ENCODE measurements at regions not wholly inside any gene's neighbourhood (a gene's known extent, or its start where the extent isn't known, plus 50 kb on each side); places are given as distances from the start of the nearest gene placed in this dataset.

- no peaks in the 10 kb centered on the region for H3K36me3 ChIP-seq (replicated peaks; ENCODE audit: insufficient read depth, low read depth)
- no peaks in the 10 kb centered on the region for H4K20me1 ChIP-seq (ENCODE audit: insufficient read depth, poor library complexity, severe bottlenecking)
- no peak for DNase-seq (ENCODE audit: low spot score)
- TF ChIP-seq EZH2phosphoT487 (IDR thresholded peaks at IDR 0.05; ENCODE audit: low read depth, severe bottlenecking, unreplicated experiment), result no peak
- no peak for TF ChIP-seq EZH2 (IDR thresholded peaks at IDR 0.05; ENCODE audit: borderline replicate concordance)
- no peak for TF ChIP-seq CTCF (IDR thresholded peaks at IDR 0.05; ENCODE audit: poor library complexity)
- peaks cover 9% of the 10 kb centered on the region for H3K4me1 ChIP-seq (ENCODE audit: insufficient read depth)
- no peak overlapping the region for H3K4me2 ChIP-seq
- H2AFZ ChIP-seq, result no peak overlapping the region
- H3K79me2 ChIP-seq, result no peaks in the 10 kb centered on the region
- no peak overlapping the region for H3K27ac ChIP-seq
- no peaks in the 10 kb centered on the region for H3K27me3 ChIP-seq
- no peak overlapping the region for H3K4me3 ChIP-seq
- H3K9me3 ChIP-seq (ENCODE audit: low read depth), result no peaks in the 10 kb centered on the region
- H3K9me2 ChIP-seq (replicated peaks; ENCODE audit: insufficient read depth), result no peaks in the 10 kb centered on the region
Measured at GRCh38 chr21:28113718-28114117, 879.0 kb downstream of the LTN1 start.

- Histone ChIP-seq H3K27me3 (no peaks in the 10 kb centered on the region), H3K4me1 (ENCODE audit: insufficient read depth) (peaks cover 9% of the 10 kb centered on the region), H3K36me3 (replicated peaks; ENCODE audit: insufficient read depth, low read depth) (no peaks in the 10 kb centered on the region), H3K9me3 (ENCODE audit: low read depth) (no peaks in the 10 kb centered on the region), H2AFZ (no peak overlapping the region), H3K4me3 (no peak overlapping the region), H4K20me1 (ENCODE audit: insufficient read depth, poor library complexity, severe bottlenecking) (no peaks in the 10 kb centered on the region), H3K79me2 (no peaks in the 10 kb centered on the region), H3K9me2 (replicated peaks; ENCODE audit: insufficient read depth) (no peaks in the 10 kb centered on the region), H3K4me2 (no peak overlapping the region), H3K27ac (no peak overlapping the region)
- TF ChIP-seq CTCF (IDR thresholded peaks at IDR 0.05; ENCODE audit: poor library complexity) (no peak), EZH2phosphoT487 (IDR thresholded peaks at IDR 0.05; ENCODE audit: low read depth, severe bottlenecking, unreplicated experiment) (no peak), EZH2 (IDR thresholded peaks at IDR 0.05; ENCODE audit: borderline replicate concordance) (no peak)
- WGBS (ENCODE audit: low lambda C conversion rate, missing lambda C conversion rate), result 56% methylated on average over 5 of the region's 5 CpGs
- no peak for DNase-seq (ENCODE audit: low spot score)
Measured at GRCh38 chr21:28112511-28112910, 880.2 kb downstream of the LTN1 start.

GRCh38 chr21:28111151-28111619 lies 881.5 kb downstream of the LTN1 start:
- no peak for TF ChIP-seq EZH2phosphoT487 (IDR thresholded peaks at IDR 0.05; ENCODE audit: low read depth, severe bottlenecking, unreplicated experiment)
- no peak for TF ChIP-seq CTCF (IDR thresholded peaks at IDR 0.05; ENCODE audit: poor library complexity)
- no peak for TF ChIP-seq EZH2 (IDR thresholded peaks at IDR 0.05; ENCODE audit: borderline replicate concordance)
- no peaks in the 10 kb centered on the region for H3K9me3 ChIP-seq (ENCODE audit: low read depth)
- H3K4me3 ChIP-seq, result no peak overlapping the region
- no peak overlapping the region for H2AFZ ChIP-seq
- peaks cover 16% of the 10 kb centered on the region for H3K4me1 ChIP-seq (ENCODE audit: insufficient read depth)
- DNase-seq (ENCODE audit: low spot score), result peak; percentile 76
- H3K4me2 ChIP-seq, result peak overlapping the region; percentile 45
- H3K9me2 ChIP-seq (replicated peaks; ENCODE audit: insufficient read depth), result no peaks in the 10 kb centered on the region
- H3K27ac ChIP-seq, result peak overlapping the region; percentile 67
- no peaks in the 10 kb centered on the region for H3K27me3 ChIP-seq
- H3K79me2 ChIP-seq, result no peaks in the 10 kb centered on the region
- WGBS (ENCODE audit: low lambda C conversion rate, missing lambda C conversion rate), result 36% methylated on average over 7 of the region's 7 CpGs
- no peaks in the 10 kb centered on the region for H3K36me3 ChIP-seq (replicated peaks; ENCODE audit: insufficient read depth, low read depth)
- H4K20me1 ChIP-seq (ENCODE audit: insufficient read depth, poor library complexity, severe bottlenecking), result no peaks in the 10 kb centered on the region

GRCh38 chr21:28110716-28111115 lies 882.0 kb downstream of the LTN1 start:
- Histone ChIP-seq H3K4me2 (peak overlapping the region; percentile 45), H3K27ac (peak overlapping the region; percentile 65)

More at GRCh38 chr21:28110716-28111115, 882.0 kb downstream of the LTN1 start:
- H3K4me1 ChIP-seq (ENCODE audit: insufficient read depth), result peaks cover 18% of the 10 kb centered on the region
- no peak for DNase-seq (ENCODE audit: low spot score)
- 75% methylated on average over 3 of the region's 3 CpGs for WGBS (ENCODE audit: low lambda C conversion rate, missing lambda C conversion rate)
- H2AFZ ChIP-seq, result no peak overlapping the region
- H3K36me3 ChIP-seq (replicated peaks; ENCODE audit: insufficient read depth, low read depth), result no peaks in the 10 kb centered on the region
- H3K9me2 ChIP-seq (replicated peaks; ENCODE audit: insufficient read depth), result no peaks in the 10 kb centered on the region
- H3K79me2 ChIP-seq, result no peaks in the 10 kb centered on the region
- TF ChIP-seq CTCF (IDR thresholded peaks at IDR 0.05; ENCODE audit: poor library complexity) (no peak), EZH2 (IDR thresholded peaks at IDR 0.05; ENCODE audit: borderline replicate concordance) (no peak), EZH2phosphoT487 (IDR thresholded peaks at IDR 0.05; ENCODE audit: low read depth, severe bottlenecking, unreplicated experiment) (no peak)
- no peaks in the 10 kb centered on the region for H3K27me3 ChIP-seq
- H4K20me1 ChIP-seq (ENCODE audit: insufficient read depth, poor library complexity, severe bottlenecking), result no peaks in the 10 kb centered on the region
- H3K9me3 ChIP-seq (ENCODE audit: low read depth), result no peaks in the 10 kb centered on the region
- H3K4me3 ChIP-seq, result no peak overlapping the region
